T-cell (primary cell): ENCODE measurements at regions not wholly inside any gene's neighbourhood (a gene's known extent, or its start where the extent isn't known, plus 50 kb on each side); places are given as distances from the start of the nearest gene placed in this dataset.
"Not testable (repeated sequence)": the region's sequence is repeated elsewhere in the genome, so short reads cannot be mapped to it uniquely, and the experiment has no call there.

Experiments
- ATAC-seq, 4 experiments: fragments of 200-7000 bp in 3 of 4; fragments of 150-1000 bp in 1 of 4; cut with Tn5 transposase; replicated peaks in 1 of 4; 1 replicate in 3 of 4; 2 replicates in 1 of 4; pipeline ENCODE4 v1.10.0; 2021; ENCODE audit warnings: moderate library complexity in 3 of 4, mild to moderate bottlenecking in 2 of 4, moderate number of reproducible peaks in 1 of 4
- CTCF ChIA-PET, 2 donors: fragments of 300-600 bp; sonication (Branson Sonifier 250); formaldehyde crosslinking; loops; one replicate each; lab custom pipeline; 2022; ENCODE audit warnings: antibody characterized with exemption in 2 of 2; lab: Charles Lee
- POLR2A ChIA-PET, 2 donors: fragments of 300-600 bp; sonication (Branson Sonifier 250); formaldehyde crosslinking; loops; one replicate each; lab custom pipeline; 2022; ENCODE audit warnings: antibody characterized with exemption in 2 of 2; lab: Charles Lee
- DNase-seq, 35 experiments: peaks; one replicate each; pipeline versions ENCODE4 v3.0.0 to v3.0.0-alpha.2; 2013 to 2023
- H3K27ac ChIP-seq: one replicate; pipeline ENCODE4 v1.5.1; 2013; ENCODE audit warnings: low read length
- H3K27me3 ChIP-seq, 2 experiments: replicated peaks in 1 of 2; 1 replicate in 1 of 2; 2 replicates in 1 of 2; pipeline versions ENCODE4 v1.6.1 to v1.7.0; 2013; ENCODE audit warnings: low read length in 1 of 2, mixed read lengths in 1 of 2; ENCODE audit not compliant: control insufficient read depth in 2 of 2, insufficient read depth in 2 of 2; ENCODE audit errors: extremely low read depth in 1 of 2
- H3K36me3 ChIP-seq, 2 donors: 1 replicate in 1 of 2; 2 replicates in 1 of 2; pipeline versions ENCODE4 v1.6.1 to v1.7.0; 2013; ENCODE audit warnings: low read length in 1 of 2; ENCODE audit not compliant: control insufficient read depth in 2 of 2, insufficient read depth in 1 of 2; ENCODE audit errors: extremely low read depth in 1 of 2
- H3K4me1 ChIP-seq, 2 experiments: 1 replicate in 1 of 2; 2 replicates in 1 of 2; pipeline versions ENCODE4 v1.6.1 to v1.7.0; 2013; ENCODE audit warnings: low read length in 2 of 2, mixed read lengths in 1 of 2; ENCODE audit not compliant: insufficient read depth in 2 of 2, control insufficient read depth in 1 of 2; ENCODE audit errors: extremely low read depth in 1 of 2
- H3K4me3 ChIP-seq, 2 donors: 1 replicate in 1 of 2; 2 replicates in 1 of 2; pipeline versions ENCODE4 v1.5.1 to v1.7.0; 2013; ENCODE audit warnings: mild to moderate bottlenecking in 2 of 2, low read length in 1 of 2, moderate library complexity in 1 of 2; ENCODE audit not compliant: control insufficient read depth in 1 of 2; ENCODE audit errors: extremely low read depth in 1 of 2
- H3K9me3 ChIP-seq: 2 replicates; pipeline ENCODE4 v1.7.0; 2013
- H3K27ac Mint-ChIP-seq, 2 donors: one replicate each; pipeline ENCODE4 v1.8.0; 2020 to 2021; ENCODE audit warnings: mild to moderate bottlenecking in 2 of 2, mixed read lengths in 2 of 2
- H3K27me3 Mint-ChIP-seq, 2 donors: one replicate each; pipeline ENCODE4 v1.8.0; 2021 to 2022; ENCODE audit warnings: mixed read lengths in 2 of 2
- H3K36me3 Mint-ChIP-seq: one replicate; pipeline ENCODE4 v1.8.0; 2021; ENCODE audit warnings: mixed read lengths
- H3K4me1 Mint-ChIP-seq, 3 donors: one replicate each; pipeline ENCODE4 v1.8.0; 2020 to 2022; ENCODE audit warnings: mixed read lengths in 3 of 3, mild to moderate bottlenecking in 1 of 3
- H3K4me3 Mint-ChIP-seq, 3 donors: one replicate each; pipeline ENCODE4 v1.8.0; 2020 to 2022; ENCODE audit warnings: mild to moderate bottlenecking in 3 of 3, mixed read lengths in 3 of 3, moderate library complexity in 3 of 3
- H3K9me3 Mint-ChIP-seq, 3 donors: one replicate each; pipeline ENCODE4 v1.8.0; 2020 to 2022; ENCODE audit warnings: mixed read lengths in 3 of 3
- WGBS: methylation state at CpG from one replicate; pipeline ENCODE4 v1.1.5; 2013; ENCODE audit warnings: missing lambda C conversion rate; ENCODE audit not compliant: insufficient coverage; 5-methylcytosine and 5-hydroxymethylcytosine counted together

DNA sequence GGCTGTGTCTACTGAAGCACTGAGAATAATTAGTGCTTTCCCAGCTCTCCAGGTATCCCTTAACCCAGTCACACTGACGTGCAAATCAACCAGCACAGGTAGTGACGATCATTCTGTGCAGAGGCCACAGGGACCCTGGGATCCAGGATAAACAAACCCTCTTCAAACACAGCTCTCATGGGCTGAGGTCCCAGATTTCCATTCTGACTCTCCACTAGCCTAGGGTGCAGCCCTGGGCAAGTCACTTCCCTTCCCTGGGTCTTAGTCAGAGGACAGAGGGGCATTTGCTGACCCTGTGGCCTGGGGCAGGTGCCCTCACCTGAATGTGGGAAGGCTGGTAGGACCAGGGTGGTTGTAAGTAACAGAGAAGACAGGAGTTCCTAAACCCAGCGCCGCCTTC, 724.7 kb downstream of the MATN1 start:
- ChIA-PET POLR2A (no interaction called here), CTCF (no interaction called here)
- H3K27ac ChIP-seq = no peak overlapping the region
- no peaks in the 10 kb centered on the region for H3K9me3 ChIP-seq
- H3K27me3 ChIP-seq = peaks cover 0 to 4% of the 10 kb centered on the region in 2 experiments
- DNase-seq = no peak
- H3K4me3 Mint-ChIP-seq = no peak overlapping the region
- H3K4me3 ChIP-seq = no peak overlapping the region
- ATAC-seq = no peak
- no peaks in the 10 kb centered on the region for H3K36me3 ChIP-seq
- H3K27ac Mint-ChIP-seq = no peak overlapping the region
- H3K36me3 Mint-ChIP-seq = no peaks in the 10 kb centered on the region
- H3K4me1 ChIP-seq = no peaks in the 10 kb centered on the region
- WGBS = no CpG with 5 or more reads among the region's 4 CpGs
- no peaks in the 10 kb centered on the region for H3K4me1 Mint-ChIP-seq
- peaks cover 0 to 11% of the 10 kb centered on the region in 2 donors for H3K27me3 Mint-ChIP-seq
- H3K9me3 Mint-ChIP-seq = peaks cover 5 to 17% (median 8%) of the 10 kb centered on the region in 3 donors

DNA sequence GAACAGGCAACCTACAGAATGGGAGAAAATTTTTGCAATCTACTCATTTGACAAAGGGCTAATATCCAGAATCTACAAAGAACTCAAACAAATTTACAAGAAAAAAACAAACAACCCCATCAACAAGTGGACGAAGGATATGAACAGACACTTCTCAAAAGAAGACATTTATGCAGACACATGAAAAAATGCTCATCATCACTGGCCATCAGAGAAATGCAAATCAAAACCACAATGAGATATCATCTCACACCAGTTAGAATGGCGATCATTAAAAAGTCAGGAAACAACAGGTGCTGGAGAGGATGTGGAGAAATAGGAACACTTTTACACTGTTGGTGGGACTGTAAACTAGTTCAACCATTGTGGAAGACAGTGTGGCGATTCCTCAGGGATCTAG, 725.6 kb downstream of the MATN1 start:
- H3K27me3 Mint-ChIP-seq, H3K27ac Mint-ChIP-seq, H3K4me3 Mint-ChIP-seq, H3K9me3 ChIP-seq, H3K27ac ChIP-seq, H3K4me3 ChIP-seq, H3K36me3 ChIP-seq, H3K4me1 ChIP-seq, ATAC-seq, H3K4me1 Mint-ChIP-seq, POLR2A ChIA-PET, H3K36me3 Mint-ChIP-seq, CTCF ChIA-PET, DNase-seq, H3K27me3 ChIP-seq: not testable (repeated sequence)
- peaks cover 10 to 24% (median 15%) of the 10 kb centered on the region in 3 donors for H3K9me3 Mint-ChIP-seq
- WGBS = no CpG with 5 or more reads among the region's 3 CpGs

DNA sequence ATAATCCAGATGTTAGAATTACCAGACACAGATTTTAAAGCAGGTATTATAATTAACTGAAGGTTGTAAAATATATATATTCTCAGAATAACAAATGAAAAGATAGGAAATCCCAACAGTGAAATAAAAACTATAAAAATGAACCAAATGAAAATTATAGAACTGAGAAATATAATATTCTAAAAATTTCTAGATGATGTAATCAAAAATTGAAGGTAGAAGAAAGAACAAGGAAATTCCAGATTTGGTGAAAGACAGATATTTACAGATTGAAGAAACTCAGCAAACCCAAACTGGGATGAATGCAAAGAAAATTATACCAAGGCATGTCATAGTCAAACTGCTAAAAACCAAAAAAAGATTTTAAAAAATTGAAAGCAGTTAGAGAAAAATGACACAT, 729.4 kb downstream of the MATN1 start:
- H3K27me3 Mint-ChIP-seq = peaks cover 7 to 8% of the 10 kb centered on the region in 2 donors
- no peak overlapping the region for H3K27ac ChIP-seq
- no peaks in the 10 kb centered on the region for H3K36me3 ChIP-seq
- H3K4me1 ChIP-seq = no peaks in the 10 kb centered on the region
- DNase-seq (no peak), ATAC-seq (no peak)
- no peak overlapping the region for H3K4me3 Mint-ChIP-seq
- no peak overlapping the region for H3K27ac Mint-ChIP-seq
- H3K4me1 Mint-ChIP-seq = no peaks in the 10 kb centered on the region
- peaks cover 0 to 7% of the 10 kb centered on the region in 2 experiments for H3K27me3 ChIP-seq
- H3K36me3 Mint-ChIP-seq = no peaks in the 10 kb centered on the region
- no peaks in the 10 kb centered on the region for H3K9me3 ChIP-seq
- no peak overlapping the region for H3K4me3 ChIP-seq
- ChIA-PET CTCF (no interaction called here), POLR2A (no interaction called here)
- peaks cover 10 to 24% (median 18%) of the 10 kb centered on the region in 3 donors for H3K9me3 Mint-ChIP-seq

GRCh38 chr1:29991815-29992214, 731.6 kb downstream of the MATN1 start:
- POLR2A ChIA-PET = no interaction called here
- H3K27me3 Mint-ChIP-seq = peaks cover 7 to 11% of the 10 kb centered on the region in 2 donors
- peaks cover 10 to 24% (median 18%) of the 10 kb centered on the region in 3 donors for H3K9me3 Mint-ChIP-seq
- WGBS = 58% methylated on average over 2 of the region's 3 CpGs
- CTCF ChIA-PET = no interaction called here
- no peaks in the 10 kb centered on the region for H3K4me1 Mint-ChIP-seq
- H3K27me3 ChIP-seq = peaks cover 0 to 7% of the 10 kb centered on the region in 2 experiments
- H3K27ac ChIP-seq = no peak overlapping the region
- no peaks in the 10 kb centered on the region for H3K36me3 ChIP-seq
- no peak overlapping the region for H3K27ac Mint-ChIP-seq
- H3K4me3 Mint-ChIP-seq = no peak overlapping the region
- ATAC-seq (no peak), DNase-seq (no peak)
- H3K4me3 ChIP-seq = no peak overlapping the region
- no peaks in the 10 kb centered on the region for H3K9me3 ChIP-seq
- no peaks in the 10 kb centered on the region for H3K36me3 Mint-ChIP-seq
- H3K4me1 ChIP-seq = no peaks in the 10 kb centered on the region

DNA sequence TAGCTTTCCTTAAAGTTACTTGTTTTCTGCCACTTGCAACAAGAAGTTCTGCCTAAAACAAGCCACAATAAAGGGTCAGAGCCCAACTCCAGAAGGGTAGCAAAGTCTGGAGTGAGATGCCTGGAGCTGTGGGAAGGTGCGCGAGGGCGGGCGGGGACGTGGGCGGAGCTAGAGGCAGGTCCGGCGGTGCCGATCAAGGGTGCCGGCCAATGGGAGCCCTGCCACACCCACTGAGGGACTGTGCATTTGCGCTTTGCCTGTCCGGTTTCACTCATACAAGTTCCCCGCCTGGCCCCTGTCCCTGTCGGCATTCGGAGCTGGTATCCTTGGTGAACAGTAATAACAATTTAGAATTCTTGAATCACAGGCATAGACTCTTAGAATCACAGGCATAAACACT, 732.4 kb downstream of the MATN1 start:
- H3K27ac ChIP-seq = no peak overlapping the region
- ATAC-seq (no peak), DNase-seq (no peak)
- no peaks in the 10 kb centered on the region for H3K4me1 ChIP-seq
- 70% methylated on average over 12 of the region's 15 CpGs for WGBS
- Mint-ChIP-seq H3K27me3 (peaks cover 11 to 12% of the 10 kb centered on the region in 2 donors), H3K4me3 (no peak overlapping the region), H3K9me3 (peaks cover 9 to 21% (median 15%) of the 10 kb centered on the region in 3 donors), H3K36me3 (no peaks in the 10 kb centered on the region), H3K27ac (no peak overlapping the region), H3K4me1 (no peaks in the 10 kb centered on the region)
- no peak overlapping the region for H3K4me3 ChIP-seq
- no peaks in the 10 kb centered on the region for H3K36me3 ChIP-seq
- CTCF ChIA-PET = no interaction called here
- POLR2A ChIA-PET = no interaction called here
- H3K9me3 ChIP-seq = no peaks in the 10 kb centered on the region
- H3K27me3 ChIP-seq = peaks cover 0 to 7% of the 10 kb centered on the region in 2 experiments

DNA sequence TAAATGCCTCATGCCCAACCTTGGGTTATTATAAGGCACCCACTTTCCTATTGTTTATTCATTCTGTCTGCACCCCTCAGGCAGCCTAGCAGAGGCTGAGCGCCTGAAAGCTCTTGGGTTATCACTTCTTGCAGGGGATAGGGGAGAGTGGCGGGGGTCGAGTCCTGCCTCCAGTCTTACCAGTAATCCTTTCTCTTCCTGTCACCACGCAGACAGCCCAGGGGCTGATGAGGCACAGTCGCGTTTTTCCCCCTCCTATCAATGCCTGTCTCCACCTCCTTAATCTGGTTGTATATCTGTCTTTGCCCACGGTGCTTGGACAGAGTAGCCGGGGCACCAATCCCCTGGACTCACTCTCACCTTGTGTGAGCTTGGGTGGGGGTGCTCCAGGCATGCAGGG, 733.1 kb downstream of the MATN1 start:
- H3K4me1 ChIP-seq = no peaks in the 10 kb centered on the region
- peaks cover 12% of the 10 kb centered on the region in 2 donors for H3K27me3 Mint-ChIP-seq
- ChIA-PET POLR2A (no interaction called here), CTCF (no interaction called here)
- ATAC-seq (no peak), DNase-seq (no peak)
- peaks cover 0 to 7% of the 10 kb centered on the region in 2 experiments for H3K27me3 ChIP-seq
- WGBS = no CpG with 5 or more reads among the region's 8 CpGs
- H3K4me1 Mint-ChIP-seq = no peaks in the 10 kb centered on the region
- no peaks in the 10 kb centered on the region for H3K9me3 ChIP-seq
- no peak overlapping the region for H3K4me3 ChIP-seq
- H3K36me3 Mint-ChIP-seq = no peaks in the 10 kb centered on the region
- H3K4me3 Mint-ChIP-seq = no peak overlapping the region
- H3K27ac Mint-ChIP-seq = no peak overlapping the region
- no peak overlapping the region for H3K27ac ChIP-seq
- H3K36me3 ChIP-seq = no peaks in the 10 kb centered on the region
- peaks cover 8 to 16% (median 13%) of the 10 kb centered on the region in 3 donors for H3K9me3 Mint-ChIP-seq

- H3K27me3 ChIP-seq = peaks cover 0 to 18% of the 10 kb centered on the region in 2 experiments
- no peaks in the 10 kb centered on the region for H3K36me3 Mint-ChIP-seq
- ATAC-seq = no peak
- WGBS = 38% methylated on average over 1 of the region's 2 CpGs
- CTCF ChIA-PET = no interaction called here
- H3K27me3 Mint-ChIP-seq = peaks cover 24 to 31% of the 10 kb centered on the region in 2 donors
- no peak for DNase-seq
- H3K27ac Mint-ChIP-seq = no peak overlapping the region
- no peaks in the 10 kb centered on the region for H3K9me3 ChIP-seq
- H3K4me3 Mint-ChIP-seq = no peak overlapping the region
- H3K4me3 ChIP-seq = no peak overlapping the region
- H3K9me3 Mint-ChIP-seq = peaks cover 0 to 3% (median 0%) of the 10 kb centered on the region in 3 donors
- POLR2A ChIA-PET = no interaction called here
- no peaks in the 10 kb centered on the region for H3K4me1 ChIP-seq
- no peak overlapping the region for H3K27ac ChIP-seq
- no peaks in the 10 kb centered on the region for H3K36me3 ChIP-seq
- no peaks in the 10 kb centered on the region for H3K4me1 Mint-ChIP-seq
Observed at GRCh38 chr1:29986986-29987385, 736.4 kb downstream of the MATN1 start.
